ENCODE measurements at regions not wholly inside any gene's neighbourhood (a gene's known extent, or its start where the extent isn't known, plus 50 kb on each side); places are given as distances from the start of the nearest gene placed in this dataset.

DNA sequence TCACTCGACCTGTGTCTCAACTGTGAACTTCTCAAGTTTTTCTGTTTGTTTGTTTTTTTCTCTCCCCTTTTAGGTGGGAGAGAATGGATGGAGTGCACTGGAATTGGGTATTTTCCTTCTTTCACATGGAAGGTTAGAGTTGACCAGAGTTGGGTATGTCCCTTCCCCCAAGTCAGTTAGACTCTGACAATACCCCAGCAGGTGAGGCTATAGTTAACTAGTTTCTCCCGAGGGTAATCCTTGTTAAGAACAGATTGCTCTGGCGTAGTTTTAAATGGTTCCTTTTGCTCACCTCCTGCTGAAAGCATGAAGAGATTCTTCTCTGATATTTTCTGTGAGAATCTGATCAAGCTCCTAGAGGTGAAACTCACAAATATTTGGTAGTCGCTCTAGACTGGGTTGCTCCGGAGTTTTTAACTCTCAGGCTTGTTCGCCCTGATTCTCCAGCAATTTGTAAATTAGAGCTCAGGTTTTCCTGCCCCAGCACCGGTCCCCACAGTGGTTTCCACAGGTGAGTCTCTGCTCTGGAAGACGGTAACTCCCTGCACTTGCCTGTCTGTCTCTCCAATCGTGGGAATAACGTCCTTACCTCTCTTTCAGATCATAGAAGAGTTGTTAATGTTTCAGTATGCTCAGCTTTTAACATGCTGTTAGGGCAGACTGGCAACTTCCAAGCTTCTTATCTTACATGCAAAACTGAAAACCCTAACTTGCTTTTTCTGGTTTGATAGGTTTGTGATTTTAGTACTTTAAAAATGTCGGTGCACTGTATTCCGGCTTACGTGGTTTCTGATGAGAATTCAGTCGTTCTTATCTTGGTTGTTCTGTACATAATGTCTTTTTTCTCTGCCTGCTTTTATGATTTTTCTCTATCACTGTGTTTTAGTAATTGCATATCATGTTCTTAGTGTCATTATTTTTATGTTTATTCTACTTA is 111.2 kb upstream of the HIVEP1 start:
- TF ChIP-seq CTCF (IDR thresholded peaks at IDR 0.05; ENCODE audit: insufficient read depth, low read depth, low read length) (no peak), EZH2 (IDR thresholded peaks at IDR 0.05; ENCODE audit: insufficient read depth, low read length) (no peak)
